ENCODE measurements at regions not wholly inside any gene's neighbourhood (a gene's known extent, or its start where the extent isn't known, plus 50 kb on each side); places are given as distances from the start of the nearest gene placed in this dataset.

GRCh38 chr1:213905344-213905743, 82.4 kb upstream of the PROX1 start:
- DNase-seq: no peak

- DNase-seq: no peak
Observed at GRCh38 chr1:213908521-213908920, 79.3 kb upstream of the PROX1 start.

DNA sequence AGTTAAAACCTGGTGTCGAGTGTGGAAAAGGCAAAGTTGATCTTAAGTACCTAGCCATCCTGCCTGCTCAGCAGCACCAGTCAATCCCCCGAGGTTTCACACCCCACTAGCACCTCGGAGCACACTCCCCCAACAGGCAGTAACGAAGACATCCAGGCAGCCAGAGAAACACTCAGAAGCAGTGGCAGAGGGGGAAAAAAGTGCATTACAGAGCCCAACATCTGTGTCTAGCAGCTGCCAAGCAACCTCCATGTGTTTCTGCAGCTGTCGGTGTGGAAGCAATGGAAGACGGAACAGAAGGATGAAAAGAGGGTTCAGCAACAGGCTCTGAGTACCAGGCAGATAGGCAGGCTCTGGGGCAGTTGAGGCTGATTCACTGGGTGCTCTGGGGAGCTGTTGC, 73.4 kb upstream of the PROX1 start:
- DNase-seq: no peak

DNA sequence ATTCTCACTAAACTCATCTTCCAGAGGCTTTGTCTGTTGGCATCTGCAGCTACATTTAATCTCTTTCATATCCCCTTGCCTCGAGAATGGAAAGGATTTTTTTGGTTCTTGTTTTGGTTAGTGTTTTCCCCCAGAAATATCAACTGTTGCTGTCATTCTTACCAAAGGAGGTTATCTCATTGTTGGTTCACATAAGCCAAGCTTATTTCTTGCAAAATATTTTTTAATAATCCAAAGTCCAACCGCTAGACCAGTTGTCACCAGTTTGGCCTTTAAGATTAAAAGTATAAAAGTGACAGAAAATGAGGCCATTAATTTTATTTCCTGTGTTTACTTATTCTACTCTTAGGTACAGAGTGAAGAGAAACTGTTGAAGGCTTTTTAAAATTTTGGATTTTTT, 66.5 kb upstream of the PROX1 start:
- no peak for DNase-seq

- no peak for DNase-seq
Observed at GRCh38 chr1:213921712-213922111, 66.1 kb upstream of the PROX1 start.

DNA sequence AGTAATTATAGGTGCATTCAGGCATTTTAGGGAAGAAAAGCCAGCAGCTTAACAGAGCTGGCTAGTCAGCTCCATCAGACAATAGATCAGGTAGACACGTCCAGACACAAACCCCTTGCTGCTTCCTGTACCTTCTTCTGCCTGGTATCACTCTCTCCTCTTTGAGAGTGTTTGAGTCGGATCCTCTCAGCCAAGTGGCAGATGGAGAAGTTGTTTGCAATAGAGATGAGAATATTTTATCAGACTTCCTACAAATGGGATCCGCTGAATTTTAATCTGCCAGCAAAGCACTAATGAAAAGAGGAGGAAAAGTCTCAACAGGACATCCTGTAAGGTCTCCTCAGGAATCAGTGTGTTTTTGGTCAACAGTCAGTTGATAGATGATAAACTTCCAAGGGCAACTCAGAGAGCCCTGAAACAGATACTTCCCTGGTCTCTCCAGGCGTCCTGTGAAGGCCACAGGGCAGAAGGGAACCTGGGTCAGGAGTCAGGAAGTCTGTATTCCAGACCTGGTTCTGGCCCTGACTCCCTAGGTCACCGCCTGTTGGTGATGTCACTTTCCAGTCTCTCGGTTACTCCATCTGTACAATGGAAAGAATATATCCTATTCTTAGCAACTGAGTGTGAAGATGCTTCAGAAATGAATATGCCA, 62.1 kb upstream of the PROX1 start:
- DNase-seq: no peak

- DNase-seq: no peak
Observed at GRCh38 chr1:213927846-213928245, 59.9 kb upstream of the PROX1 start.

- no peak for DNase-seq
Observed at GRCh38 chr1:213929398-213929797, 58.4 kb upstream of the PROX1 start.

DNA sequence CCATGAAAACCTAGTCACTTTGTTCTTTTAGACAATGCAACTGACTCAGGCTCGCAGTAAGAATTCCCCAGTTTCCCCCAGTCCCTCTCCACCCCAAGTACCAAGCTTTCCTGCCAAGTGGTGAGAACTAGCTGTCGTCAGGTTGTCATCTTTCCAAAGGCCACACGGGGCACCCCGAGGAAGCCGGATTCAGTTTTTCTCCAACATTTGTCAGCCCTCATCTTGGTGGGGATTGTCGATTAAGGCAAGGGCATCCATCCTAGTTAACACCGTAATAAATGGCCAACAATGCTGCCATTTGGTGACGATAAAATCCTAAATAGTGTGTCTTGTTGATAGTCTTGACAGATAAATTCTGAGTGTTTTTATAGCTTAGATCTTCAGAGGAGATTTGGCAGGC, 55.9 kb upstream of the PROX1 start:
- DNase-seq: no peak

DNA sequence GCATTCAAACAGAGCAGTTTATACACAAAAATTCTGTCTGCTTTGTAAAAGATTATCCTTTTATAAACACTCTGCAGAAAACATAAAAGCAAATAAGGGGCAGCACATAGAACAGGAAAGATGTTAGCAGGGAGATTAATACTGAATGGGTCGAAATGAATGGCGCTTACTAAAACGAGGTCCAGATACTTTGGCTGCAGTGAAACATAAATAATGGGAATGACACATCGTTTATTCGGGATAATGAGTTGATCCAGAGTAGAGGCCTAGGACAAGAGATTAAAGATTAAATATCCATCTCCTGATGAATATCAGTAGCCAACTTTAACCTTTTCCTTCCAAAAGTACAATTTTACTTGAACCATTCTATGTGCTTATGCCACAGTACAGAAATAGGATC, 54.4 kb upstream of the PROX1 start:
- no peak for DNase-seq

DNA sequence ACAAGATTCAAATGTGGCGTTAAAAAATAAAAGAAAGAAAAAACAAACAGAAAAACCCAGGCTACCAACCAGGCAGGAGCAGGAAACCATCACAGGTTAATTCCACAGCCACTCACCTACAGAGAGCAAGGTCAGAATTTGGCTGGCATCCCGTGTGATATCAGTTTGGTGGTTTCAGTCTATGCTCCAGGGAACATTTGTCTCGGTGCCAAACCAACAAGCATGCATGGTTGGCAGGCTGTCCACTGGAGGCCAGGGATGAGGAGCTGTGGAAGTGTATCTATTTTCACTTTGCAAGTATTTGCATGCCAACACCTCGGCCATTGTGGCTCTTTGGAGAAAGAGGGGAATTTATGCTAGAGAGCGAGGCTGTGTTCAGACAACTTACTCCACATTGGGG, 53.1 kb upstream of the PROX1 start:
- no peak for DNase-seq

- DNase-seq: no peak
Observed at GRCh38 chr1:213936571-213936970, 51.2 kb upstream of the PROX1 start.

Measured in T1000 (cell line).